HAP-1 (cell line): ENCODE measurements at regions not wholly inside any gene's neighbourhood (a gene's known extent, or its start where the extent isn't known, plus 50 kb on each side); places are given as distances from the start of the nearest gene placed in this dataset.

Source experiments
- DNase-seq, 2 experiments: peaks; one replicate each; pipeline ENCODE4 v3.0.0-alpha.2; 2016 to 2020; ENCODE audit warnings: low spot score in 2 of 2
- H3K27me3 ChIP-seq: fragments of 250-450 bp; sonication (Bioruptor Pico); 2 replicates; pipeline ENCODE4 v1.5.1; 2020; ENCODE audit warnings: low read depth, mild to moderate bottlenecking, moderate library complexity
- H3K36me3 ChIP-seq: fragments of 250-450 bp; sonication (Bioruptor Pico); replicated peaks from 2 replicates; pipeline ENCODE4 v1.5.1; 2020; ENCODE audit warnings: mild to moderate bottlenecking
- H3K4me1 ChIP-seq: fragments of 250-450 bp; sonication (Bioruptor Pico); 2 replicates; pipeline ENCODE4 v1.5.1; 2020; ENCODE audit warnings: mild to moderate bottlenecking
- H3K4me3 ChIP-seq: fragments of 250-450 bp; sonication (Bioruptor Pico); 2 replicates; pipeline ENCODE4 v1.5.1; 2020; ENCODE audit warnings: mild to moderate bottlenecking, moderate library complexity
- H3K9me3 ChIP-seq: fragments of 250-450 bp; sonication (Bioruptor Pico); 2 replicates; pipeline ENCODE4 v1.5.1; 2020; ENCODE audit warnings: mild to moderate bottlenecking, moderate library complexity
- in situ Hi-C: fragments of 300-500 bp; cut with MboI; formaldehyde crosslinking; loops from 3 replicates; pipeline ENCODE4 v1.14.3; 2020; ENCODE audit warnings: low sequenced_read_pairs, inconsistent platforms, mixed read lengths

DNA sequence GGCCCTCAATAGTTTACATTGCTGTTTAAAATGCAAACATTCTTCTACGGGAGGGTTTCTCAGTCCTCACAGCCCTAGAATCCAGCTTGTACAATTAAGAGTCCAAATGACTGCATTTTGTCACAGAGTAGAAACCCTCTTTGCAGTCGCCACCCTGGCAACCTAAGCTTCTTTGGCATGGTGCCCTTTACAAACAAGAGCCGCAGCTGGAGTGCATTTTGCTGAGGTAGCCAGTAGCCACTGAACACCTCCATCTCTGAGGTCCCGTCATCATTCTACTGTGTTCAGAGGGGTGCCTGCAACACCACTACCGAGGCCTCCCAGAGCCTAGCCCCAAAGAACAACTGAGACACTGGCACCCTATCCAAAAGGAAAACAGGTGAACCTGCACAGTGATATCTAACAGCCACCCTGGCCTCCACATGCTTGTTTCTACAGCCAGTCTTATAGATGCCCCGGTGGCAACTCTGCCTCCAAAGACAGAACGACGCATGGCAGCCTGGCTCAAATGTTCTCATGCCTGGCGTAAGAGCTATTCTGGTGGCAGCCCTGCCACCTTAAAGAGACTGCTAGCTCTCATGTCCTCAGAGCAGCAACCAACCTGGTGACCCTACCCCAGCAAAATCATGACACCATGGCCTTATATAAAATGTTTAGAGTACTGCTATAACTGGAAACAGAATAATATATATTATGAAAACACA, 801.9 kb downstream of the TECRL start:
- DNase-seq: no peak
- Histone ChIP-seq H3K4me1 (no peaks in the 10 kb centered on the region), H3K36me3 (no peaks in the 10 kb centered on the region), H3K9me3 (no peaks in the 10 kb centered on the region), H3K4me3 (no peak overlapping the region), H3K27me3 (no peaks in the 10 kb centered on the region)
- in situ Hi-C loops: no loop called here

- H3K4me1 ChIP-seq: no peaks in the 10 kb centered on the region
- no peaks in the 10 kb centered on the region for H3K36me3 ChIP-seq
- H3K4me3 ChIP-seq: no peak overlapping the region
- H3K27me3 ChIP-seq: no peaks in the 10 kb centered on the region
- in situ Hi-C loops: no loop called here
- 0 out of 2 replicates have a peak, but pooled peaks cover 2% of the 10 kb centered on the region for H3K9me3 ChIP-seq
- DNase-seq: no peak
These were observed 819.5 kb downstream of the TECRL start for GRCh38 chr4:63589796-63590195.

GRCh38 chr4:63583561-63583960, 825.7 kb downstream of the TECRL start:
- no peaks in the 10 kb centered on the region for H3K27me3 ChIP-seq
- in situ Hi-C loops: no loop called here
- DNase-seq: no peak

DNA sequence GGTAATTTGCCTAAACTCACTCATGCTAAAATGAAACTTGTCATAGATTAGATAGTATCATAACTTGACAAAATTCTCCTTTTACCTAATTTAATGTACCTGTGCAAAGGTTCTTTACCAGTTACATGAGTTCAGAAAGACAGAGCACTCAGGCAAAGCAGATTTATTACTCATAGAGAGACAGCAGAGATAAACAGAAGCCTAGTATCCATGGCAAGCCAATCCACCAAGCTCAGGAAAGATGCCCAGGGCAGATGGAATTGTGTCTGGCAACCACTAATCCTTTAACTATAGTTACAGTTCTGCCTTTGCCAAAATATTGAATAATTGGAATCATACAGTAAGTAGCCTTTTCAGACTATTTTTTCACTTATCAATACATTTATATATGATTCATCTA, 826.2 kb downstream of the TECRL start:
- DNase-seq: no peak
- H3K4me1 ChIP-seq: no peaks in the 10 kb centered on the region
- H3K9me3 ChIP-seq: no peaks in the 10 kb centered on the region
- H3K4me3 ChIP-seq: no peak overlapping the region
- in situ Hi-C loops: no loop called here
- no peaks in the 10 kb centered on the region for H3K27me3 ChIP-seq
- H3K36me3 ChIP-seq: no peaks in the 10 kb centered on the region

More at GRCh38 chr4:63583561-63583960, 825.7 kb downstream of the TECRL start:
- Histone ChIP-seq H3K9me3 (no peaks in the 10 kb centered on the region), H3K4me3 (no peak overlapping the region), H3K4me1 (no peaks in the 10 kb centered on the region), H3K36me3 (no peaks in the 10 kb centered on the region)

- DNase-seq: no peak
- H3K36me3 ChIP-seq: no peaks in the 10 kb centered on the region
- H3K4me3 ChIP-seq: no peak overlapping the region
- no peaks in the 10 kb centered on the region for H3K4me1 ChIP-seq
- in situ Hi-C loops: no loop called here
- H3K27me3 ChIP-seq: no peaks in the 10 kb centered on the region
- no peaks in the 10 kb centered on the region; the same call in 1 of the 2 replicates for H3K9me3 ChIP-seq
These were observed 828.3 kb downstream of the TECRL start for GRCh38 chr4:63580796-63581475.

DNA sequence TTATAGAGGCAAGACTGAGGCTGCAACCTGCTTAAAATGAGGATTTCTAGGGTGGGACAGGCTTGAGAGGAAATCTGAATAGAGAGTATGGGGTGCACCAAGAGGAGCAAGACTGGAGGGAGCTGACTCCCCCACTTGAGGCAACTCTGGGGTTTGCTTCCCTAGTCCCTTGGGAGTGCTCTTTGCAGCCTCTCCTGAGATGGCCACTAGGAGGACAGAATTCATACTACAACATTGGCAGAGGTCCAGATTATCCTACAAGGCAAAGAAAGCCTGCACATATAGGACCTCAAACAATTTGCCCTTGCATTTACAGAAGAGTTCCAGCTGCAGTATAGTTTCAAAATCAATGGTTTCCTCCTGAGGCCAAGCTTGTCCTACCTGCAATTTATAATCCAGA, 830.9 kb downstream of the TECRL start:
- in situ Hi-C loops: no loop called here
- H3K4me1 ChIP-seq: no peaks in the 10 kb centered on the region
- DNase-seq: no peak
- H3K9me3 ChIP-seq: no peaks in the 10 kb centered on the region; the same call in 1 of the 2 replicates
- no peaks in the 10 kb centered on the region for H3K27me3 ChIP-seq
- H3K36me3 ChIP-seq: no peaks in the 10 kb centered on the region
- no peak overlapping the region for H3K4me3 ChIP-seq

DNA sequence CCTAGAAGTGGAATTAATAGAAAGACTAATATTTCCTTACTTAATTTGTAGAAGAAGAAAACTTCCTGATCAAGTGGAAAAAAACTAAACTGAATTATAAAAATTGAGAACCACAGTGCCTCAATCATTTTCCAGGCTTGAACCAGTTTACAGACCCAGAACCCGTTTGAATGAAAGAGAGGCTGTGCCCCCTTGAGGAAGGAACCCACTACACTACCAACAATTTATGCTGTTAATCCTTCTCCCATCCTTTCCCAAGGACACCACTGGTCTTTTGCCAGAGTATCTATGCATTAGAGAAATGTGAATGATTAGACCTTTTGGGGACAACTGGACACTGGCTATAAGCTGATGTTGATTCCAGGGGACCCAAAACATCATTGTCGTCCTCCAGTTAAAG, 842.6 kb downstream of the TECRL start:
- in situ Hi-C loops: no loop called here
- Histone ChIP-seq H3K4me1 (no peaks in the 10 kb centered on the region), H3K36me3 (no peaks in the 10 kb centered on the region), H3K27me3 (no peaks in the 10 kb centered on the region), H3K9me3 (no peaks in the 10 kb centered on the region), H3K4me3 (no peak overlapping the region)
- no peak for DNase-seq

- no peaks in the 10 kb centered on the region for H3K9me3 ChIP-seq
- in situ Hi-C loops: no loop called here
- H3K4me3 ChIP-seq: no peak overlapping the region
- H3K36me3 ChIP-seq: no peaks in the 10 kb centered on the region
- H3K4me1 ChIP-seq: no peaks in the 10 kb centered on the region
- no peaks in the 10 kb centered on the region for H3K27me3 ChIP-seq
- no peak for DNase-seq
These were observed 845.8 kb downstream of the TECRL start for GRCh38 chr4:63563288-63564014.

- no peak for DNase-seq
- H3K4me1 ChIP-seq: no peaks in the 10 kb centered on the region
- no peak overlapping the region for H3K4me3 ChIP-seq
- in situ Hi-C loops: no loop called here
- no peaks in the 10 kb centered on the region for H3K9me3 ChIP-seq
- no peaks in the 10 kb centered on the region for H3K27me3 ChIP-seq
- H3K36me3 ChIP-seq: no peaks in the 10 kb centered on the region
These were observed 850.5 kb downstream of the TECRL start for GRCh38 chr4:63558709-63559108.

- no peaks in the 10 kb centered on the region for H3K4me1 ChIP-seq
- H3K4me3 ChIP-seq: no peak overlapping the region
- DNase-seq: no peak
- no peaks in the 10 kb centered on the region for H3K27me3 ChIP-seq
- H3K36me3 ChIP-seq: no peaks in the 10 kb centered on the region
- in situ Hi-C loops: no loop called here
- H3K9me3 ChIP-seq: no peaks in the 10 kb centered on the region
These were observed 852.9 kb downstream of the TECRL start for GRCh38 chr4:63556332-63556731.

- H3K27me3 ChIP-seq: no peaks in the 10 kb centered on the region
- DNase-seq: no peak
- in situ Hi-C loops: no loop called here
- no peaks in the 10 kb centered on the region for H3K4me1 ChIP-seq
- no peaks in the 10 kb centered on the region for H3K36me3 ChIP-seq
- no peaks in the 10 kb centered on the region for H3K9me3 ChIP-seq
- no peak overlapping the region for H3K4me3 ChIP-seq
These were observed 856.1 kb downstream of the TECRL start for GRCh38 chr4:63553123-63553522.

DNA sequence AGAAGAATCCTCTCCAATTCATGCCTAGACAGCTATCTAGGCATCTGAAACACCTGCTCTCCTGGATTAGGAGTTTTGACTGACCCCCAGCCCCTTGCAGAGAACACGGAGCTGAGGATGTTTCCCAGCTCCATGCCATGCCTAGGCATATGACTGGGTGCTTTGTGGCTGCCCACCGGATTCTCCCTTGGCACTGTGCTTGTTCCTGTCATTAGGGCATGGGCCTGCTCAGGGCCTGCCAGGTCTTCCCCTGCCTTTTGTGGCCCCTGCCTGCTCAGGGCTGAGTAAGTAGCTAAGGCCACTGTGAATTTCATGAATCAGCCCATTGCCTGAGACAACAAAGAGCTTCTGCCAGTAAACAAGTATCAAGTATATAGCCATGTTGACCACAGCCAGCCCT, 867.4 kb downstream of the TECRL start:
- DNase-seq: no peak
- no peaks in the 10 kb centered on the region for H3K4me1 ChIP-seq
- in situ Hi-C loops: no loop called here
- no peak overlapping the region for H3K4me3 ChIP-seq
- no peaks in the 10 kb centered on the region for H3K9me3 ChIP-seq
- no peaks in the 10 kb centered on the region for H3K36me3 ChIP-seq
- no peaks in the 10 kb centered on the region for H3K27me3 ChIP-seq

- no peak for DNase-seq
- Histone ChIP-seq H3K27me3 (no peaks in the 10 kb centered on the region), H3K4me3 (no peak overlapping the region), H3K36me3 (no peaks in the 10 kb centered on the region), H3K4me1 (no peaks in the 10 kb centered on the region), H3K9me3 (no peaks in the 10 kb centered on the region)
- in situ Hi-C loops: no loop called here
These were observed 879.5 kb downstream of the TECRL start for GRCh38 chr4:63529581-63530337.
